ENCODE measurements at regions not wholly inside any gene's neighbourhood (a gene's known extent, or its start where the extent isn't known, plus 50 kb on each side); places are given as distances from the start of the nearest gene placed in this dataset.

GRCh38 chr1:195754874-195755273 is 853.4 kb downstream of the KCNT2 start:
- no peaks in the 10 kb centered on the region for H3K36me3 ChIP-seq (ENCODE audit: insufficient read depth, low read length)
- no peak overlapping the region for H3K9ac ChIP-seq (ENCODE audit: low read depth, low read length)
- H3K4me3 ChIP-seq (ENCODE audit: low read depth in 1 of 2, low read length in 2 of 2) = no peak overlapping the region

DNA sequence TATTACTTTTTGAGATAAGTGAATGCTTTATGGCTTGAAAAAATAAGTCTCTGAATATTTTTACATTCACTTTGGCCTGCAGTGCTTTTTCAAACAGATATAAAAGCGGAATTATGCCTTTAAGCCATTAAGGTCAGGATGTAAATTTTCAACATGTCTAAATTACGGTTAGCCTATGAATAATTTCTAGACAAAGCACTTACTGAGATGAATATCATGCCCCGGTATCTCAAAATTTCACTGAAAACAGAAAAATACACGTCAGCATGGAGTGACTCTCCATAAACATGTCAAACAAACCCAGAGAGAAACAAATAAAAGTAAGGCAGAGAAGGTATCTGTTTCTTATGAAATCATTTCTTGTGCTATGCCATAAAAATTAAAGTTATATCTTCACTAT is 853.9 kb downstream of the KCNT2 start:
- DNase-seq (no peak), ATAC-seq (ENCODE audit: insufficient read depth, low read depth) (no peak)
- Histone ChIP-seq H3K36me3 (ENCODE audit: insufficient read depth, low read length) (no peaks in the 10 kb centered on the region), H3K27ac (ENCODE audit: low read length) (no peak overlapping the region), H3K27me3 (ENCODE audit: insufficient read depth, low read length, poor library complexity) (no peaks in the 10 kb centered on the region), H2AFZ (ENCODE audit: low read depth, low read length) (no peak overlapping the region), H3K4me1 (ENCODE audit: insufficient read depth, low read length) (no peaks in the 10 kb centered on the region), H3K9me3 (ENCODE audit: insufficient read depth, low read length, severe bottlenecking) (no peaks in the 10 kb centered on the region), H3K4me2 (ENCODE audit: insufficient read depth, low read length) (no peak overlapping the region), H3K4me3 (ENCODE audit: low read depth in 1 of 2, low read length in 2 of 2) (no peak overlapping the region), H3K79me2 (ENCODE audit: insufficient read depth, low read length) (no peaks in the 10 kb centered on the region), H3K9ac (ENCODE audit: low read depth, low read length) (no peak overlapping the region), H4K20me1 (ENCODE audit: insufficient read depth, low read length) (no peaks in the 10 kb centered on the region)
- TF ChIP-seq, protein P1, sequence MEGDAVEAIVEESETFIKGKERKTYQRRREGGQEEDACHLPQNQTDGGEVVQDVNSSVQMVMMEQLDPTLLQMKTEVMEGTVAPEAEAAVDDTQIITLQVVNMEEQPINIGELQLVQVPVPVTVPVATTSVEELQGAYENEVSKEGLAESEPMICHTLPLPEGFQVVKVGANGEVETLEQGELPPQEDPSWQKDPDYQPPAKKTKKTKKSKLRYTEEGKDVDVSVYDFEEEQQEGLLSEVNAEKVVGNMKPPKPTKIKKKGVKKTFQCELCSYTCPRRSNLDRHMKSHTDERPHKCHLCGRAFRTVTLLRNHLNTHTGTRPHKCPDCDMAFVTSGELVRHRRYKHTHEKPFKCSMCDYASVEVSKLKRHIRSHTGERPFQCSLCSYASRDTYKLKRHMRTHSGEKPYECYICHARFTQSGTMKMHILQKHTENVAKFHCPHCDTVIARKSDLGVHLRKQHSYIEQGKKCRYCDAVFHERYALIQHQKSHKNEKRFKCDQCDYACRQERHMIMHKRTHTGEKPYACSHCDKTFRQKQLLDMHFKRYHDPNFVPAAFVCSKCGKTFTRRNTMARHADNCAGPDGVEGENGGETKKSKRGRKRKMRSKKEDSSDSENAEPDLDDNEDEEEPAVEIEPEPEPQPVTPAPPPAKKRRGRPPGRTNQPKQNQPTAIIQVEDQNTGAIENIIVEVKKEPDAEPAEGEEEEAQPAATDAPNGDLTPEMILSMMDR (IDR thresholded peaks at IDR 0.05; ENCODE audit: borderline replicate concordance, extremely low read depth, low read length, poor library complexity, severe bottlenecking) = no peak
- TF ChIP-seq EZH2 (IDR thresholded peaks at IDR 0.05; ENCODE audit: borderline replicate concordance, low read depth, low read length, severe bottlenecking) = no peak

More at GRCh38 chr1:195754874-195755273, 853.4 kb downstream of the KCNT2 start:
- H2AFZ ChIP-seq (ENCODE audit: low read depth, low read length) = no peak overlapping the region
- no peaks in the 10 kb centered on the region for H3K27me3 ChIP-seq (ENCODE audit: insufficient read depth, low read length, poor library complexity)
- H3K27ac ChIP-seq (ENCODE audit: low read length) = no peak overlapping the region
- no peak overlapping the region for H3K4me2 ChIP-seq (ENCODE audit: insufficient read depth, low read length)
- no peak for DNase-seq
- H3K4me1 ChIP-seq (ENCODE audit: insufficient read depth, low read length) = no peaks in the 10 kb centered on the region
- no peaks in the 10 kb centered on the region for H3K9me3 ChIP-seq (ENCODE audit: insufficient read depth, low read length, severe bottlenecking)
- H4K20me1 ChIP-seq (ENCODE audit: insufficient read depth, low read length) = no peaks in the 10 kb centered on the region
- no peak for ATAC-seq (ENCODE audit: insufficient read depth, low read depth)
- H3K79me2 ChIP-seq (ENCODE audit: insufficient read depth, low read length) = no peaks in the 10 kb centered on the region
- no peak for TF ChIP-seq EZH2 (IDR thresholded peaks at IDR 0.05; ENCODE audit: borderline replicate concordance, low read depth, low read length, severe bottlenecking)
- TF ChIP-seq, protein P1 (IDR thresholded peaks at IDR 0.05; ENCODE audit: borderline replicate concordance, extremely low read depth, low read length, poor library complexity, severe bottlenecking) = no peak

DNA sequence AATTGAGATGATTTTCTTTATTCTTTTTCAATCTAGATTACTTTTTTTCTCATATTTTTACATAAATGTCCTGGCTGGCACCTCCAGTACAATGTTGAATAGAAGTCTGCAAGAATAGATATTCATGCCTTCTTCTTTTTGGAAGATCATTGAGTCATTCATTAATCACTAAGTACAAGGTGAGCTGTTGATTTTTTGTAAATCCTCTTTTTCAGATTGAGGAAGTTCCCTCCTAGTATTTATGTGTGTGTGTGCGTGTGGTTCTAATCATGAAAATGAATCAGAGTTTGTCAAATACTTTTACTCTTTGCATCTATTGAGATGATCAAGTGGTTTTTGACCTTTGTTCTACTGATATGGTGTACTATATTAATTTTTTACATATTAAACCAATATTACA is 859.3 kb downstream of the KCNT2 start:
- peaks cover 3% of the 10 kb centered on the region for H3K9me3 ChIP-seq (ENCODE audit: insufficient read depth, low read length, severe bottlenecking)
- no peak overlapping the region for H3K9ac ChIP-seq (ENCODE audit: low read depth, low read length)
- H3K36me3 ChIP-seq (ENCODE audit: insufficient read depth, low read length) = no peaks in the 10 kb centered on the region
- DNase-seq (no peak), ATAC-seq (ENCODE audit: insufficient read depth, low read depth) (no peak)
- no peaks in the 10 kb centered on the region for H4K20me1 ChIP-seq (ENCODE audit: insufficient read depth, low read length)
- H3K4me1 ChIP-seq (ENCODE audit: insufficient read depth, low read length) = no peaks in the 10 kb centered on the region
- TF ChIP-seq, protein P1 (IDR thresholded peaks at IDR 0.05; ENCODE audit: borderline replicate concordance, extremely low read depth, low read length, poor library complexity, severe bottlenecking) = no peak
- TF ChIP-seq EZH2 (IDR thresholded peaks at IDR 0.05; ENCODE audit: borderline replicate concordance, low read depth, low read length, severe bottlenecking) = no peak
- H3K27me3 ChIP-seq (ENCODE audit: insufficient read depth, low read length, poor library complexity) = no peaks in the 10 kb centered on the region
- H2AFZ ChIP-seq (ENCODE audit: low read depth, low read length) = no peak overlapping the region
- H3K79me2 ChIP-seq (ENCODE audit: insufficient read depth, low read length) = no peaks in the 10 kb centered on the region
- no peak overlapping the region for H3K27ac ChIP-seq (ENCODE audit: low read length)
- no peak overlapping the region for H3K4me3 ChIP-seq (ENCODE audit: low read depth in 1 of 2, low read length in 2 of 2)
- no peak overlapping the region for H3K4me2 ChIP-seq (ENCODE audit: insufficient read depth, low read length)
